Suprapubic skin (tissue), 3 donors: ENCODE measurements at regions not wholly inside any gene's neighbourhood (a gene's known extent, or its start where the extent isn't known, plus 50 kb on each side); places are given as distances from the start of the nearest gene placed in this dataset.

Experiments used
- POLR2AphosphoS5 ChIP-seq, 3 donors: sonication (generic); formaldehyde crosslinking; IDR thresholded peaks; one replicate each; pipeline ENCODE4 v1.6.1; 2017; ENCODE audit warnings: antibody characterized with exemption in 3 of 3
- TF ChIP-seq, protein P1 (sequence below), 2 donors: fragments of 200-600 bp in 1 of 2; fragments of 450-650 bp in 1 of 2; sonication (generic) in 1 of 2; IDR thresholded peaks; one replicate each; pipeline ENCODE4 v1.5.1; 2016 to 2019; ENCODE audit warnings: antibody characterized with exemption in 2 of 2, mild to moderate bottlenecking in 1 of 2, moderate library complexity in 1 of 2

DNA sequence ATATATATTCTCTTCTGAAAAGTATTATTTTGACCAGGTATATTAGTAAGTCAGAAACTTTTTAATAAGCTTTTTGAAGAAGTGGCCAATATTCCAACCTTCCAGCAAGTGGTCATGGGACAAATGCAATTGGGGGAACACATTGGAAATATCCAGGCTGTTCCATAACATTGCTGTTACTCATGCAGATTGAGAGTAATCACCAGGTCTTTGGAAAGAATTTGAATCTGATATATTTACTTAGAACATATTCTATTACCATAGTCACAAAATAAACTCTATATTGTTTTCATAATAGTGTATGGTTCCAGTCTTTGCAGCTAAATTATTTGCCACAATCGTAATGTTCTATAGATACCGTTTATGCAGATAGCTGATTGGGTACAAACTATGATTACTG is 102.8 kb downstream of the TAF11L14 start:
- TF ChIP-seq, protein P1, sequence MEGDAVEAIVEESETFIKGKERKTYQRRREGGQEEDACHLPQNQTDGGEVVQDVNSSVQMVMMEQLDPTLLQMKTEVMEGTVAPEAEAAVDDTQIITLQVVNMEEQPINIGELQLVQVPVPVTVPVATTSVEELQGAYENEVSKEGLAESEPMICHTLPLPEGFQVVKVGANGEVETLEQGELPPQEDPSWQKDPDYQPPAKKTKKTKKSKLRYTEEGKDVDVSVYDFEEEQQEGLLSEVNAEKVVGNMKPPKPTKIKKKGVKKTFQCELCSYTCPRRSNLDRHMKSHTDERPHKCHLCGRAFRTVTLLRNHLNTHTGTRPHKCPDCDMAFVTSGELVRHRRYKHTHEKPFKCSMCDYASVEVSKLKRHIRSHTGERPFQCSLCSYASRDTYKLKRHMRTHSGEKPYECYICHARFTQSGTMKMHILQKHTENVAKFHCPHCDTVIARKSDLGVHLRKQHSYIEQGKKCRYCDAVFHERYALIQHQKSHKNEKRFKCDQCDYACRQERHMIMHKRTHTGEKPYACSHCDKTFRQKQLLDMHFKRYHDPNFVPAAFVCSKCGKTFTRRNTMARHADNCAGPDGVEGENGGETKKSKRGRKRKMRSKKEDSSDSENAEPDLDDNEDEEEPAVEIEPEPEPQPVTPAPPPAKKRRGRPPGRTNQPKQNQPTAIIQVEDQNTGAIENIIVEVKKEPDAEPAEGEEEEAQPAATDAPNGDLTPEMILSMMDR (IDR thresholded peaks at IDR 0.05): no peak
- TF ChIP-seq POLR2AphosphoS5 (IDR thresholded peaks at IDR 0.05): no peak
